Heart left ventricle (tissue), 13 donors: ENCODE measurements at regions not wholly inside any gene's neighbourhood (a gene's known extent, or its start where the extent isn't known, plus 50 kb on each side); places are given as distances from the start of the nearest gene placed in this dataset.
"Not testable (repeated sequence)": the region's sequence is repeated elsewhere in the genome, so short reads cannot be mapped to it uniquely, and the experiment has no call there.

ENCODE experiments used
- POLR2A ChIP-seq, 2 donors: fragments of 450-650 bp; IDR thresholded peaks; one replicate each; pipeline ENCODE4 v1.6.1; 2017; ENCODE audit warnings: antibody characterized with exemption in 2 of 2, mild to moderate bottlenecking in 2 of 2, moderate library complexity in 2 of 2
- TF ChIP-seq, protein P1 (sequence below), 12 donors: fragments of 200-600 bp; sonication (generic) in 4 of 12; IDR thresholded peaks; one replicate each; pipeline versions ENCODE4 v1.5.0 to v1.8.0; 2018 to 2022; ENCODE audit warnings: antibody characterized with exemption in 12 of 12, mild to moderate bottlenecking in 5 of 12
- donor health status: ischemic (EF 13 %, LVEDD 7.1; RV severe dilation, severe dysfunction).
- donor health status: DM: no; HTN: yes; CAD: no.
- donor health status: DM: no; HTN: no; CAD: no.
- donor health status: ischemic (EF 25% LVEDD 6.9; RV normal size, moderate dysfunction).
- donor health status: ischemic (EF 25% LVEDD 5.7; RV mildly dilated, moderate dysfunction).
- donor health status: ischemic (EF 35%, LVEDD 5.7; RV mildly dilated, moderate dysfunction).
- donor health status: nonischemic (EF 11% LVEDD 7.7; RV severe dilation, severe dysfunction).
- donor health status: DM: yes; HTN: yes; CAD: no.
- donor health status: PGD.
- donor health status: ischemic (EF 29% LVEDD 5.4; RV normal size, mild dysfunction).
- donor health status: nonischemic (EF 23%, LVEDD 6.1; RV moderate dilation, normal function).

DNA sequence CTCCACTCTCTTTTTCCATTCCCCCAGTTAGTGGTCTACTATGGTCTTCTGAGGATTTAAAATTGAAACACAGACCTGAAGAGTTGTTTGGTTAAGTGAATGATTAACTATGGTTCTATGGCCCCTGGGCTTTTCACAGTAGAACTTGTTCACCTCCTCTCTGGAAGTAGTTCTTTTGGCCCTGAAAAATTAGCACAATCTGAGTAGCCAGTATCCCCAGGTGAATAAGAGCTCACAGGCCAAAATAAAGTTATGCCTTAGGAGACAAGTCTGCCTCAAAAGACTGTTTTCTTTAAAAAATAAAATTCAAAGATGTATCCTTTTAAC, 298.7 kb downstream of the TSPY2 start:
- TF ChIP-seq, protein P1, sequence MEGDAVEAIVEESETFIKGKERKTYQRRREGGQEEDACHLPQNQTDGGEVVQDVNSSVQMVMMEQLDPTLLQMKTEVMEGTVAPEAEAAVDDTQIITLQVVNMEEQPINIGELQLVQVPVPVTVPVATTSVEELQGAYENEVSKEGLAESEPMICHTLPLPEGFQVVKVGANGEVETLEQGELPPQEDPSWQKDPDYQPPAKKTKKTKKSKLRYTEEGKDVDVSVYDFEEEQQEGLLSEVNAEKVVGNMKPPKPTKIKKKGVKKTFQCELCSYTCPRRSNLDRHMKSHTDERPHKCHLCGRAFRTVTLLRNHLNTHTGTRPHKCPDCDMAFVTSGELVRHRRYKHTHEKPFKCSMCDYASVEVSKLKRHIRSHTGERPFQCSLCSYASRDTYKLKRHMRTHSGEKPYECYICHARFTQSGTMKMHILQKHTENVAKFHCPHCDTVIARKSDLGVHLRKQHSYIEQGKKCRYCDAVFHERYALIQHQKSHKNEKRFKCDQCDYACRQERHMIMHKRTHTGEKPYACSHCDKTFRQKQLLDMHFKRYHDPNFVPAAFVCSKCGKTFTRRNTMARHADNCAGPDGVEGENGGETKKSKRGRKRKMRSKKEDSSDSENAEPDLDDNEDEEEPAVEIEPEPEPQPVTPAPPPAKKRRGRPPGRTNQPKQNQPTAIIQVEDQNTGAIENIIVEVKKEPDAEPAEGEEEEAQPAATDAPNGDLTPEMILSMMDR (IDR thresholded peaks at IDR 0.05): not testable (repeated sequence)
- TF ChIP-seq POLR2A (IDR thresholded peaks at IDR 0.05): not testable (repeated sequence)
